Osteoblast (primary cell): ENCODE measurements at regions not wholly inside any gene's neighbourhood (a gene's known extent, or its start where the extent isn't known, plus 50 kb on each side); places are given as distances from the start of the nearest gene placed in this dataset.

Experiments
- DNase-seq: peaks from one replicate; pipeline ENCODE4 v3.0.0; 2011; ENCODE audit warnings: low spot score, mixed read lengths; ENCODE audit not compliant: insufficient read length; ENCODE audit errors: missing footprints
- H2AFZ ChIP-seq: 2 replicates; pipeline ENCODE4 v1.6.0; 2011; ENCODE audit warnings: mild to moderate bottlenecking, low read length
- H3K27ac ChIP-seq: 2 replicates; pipeline ENCODE4 v1.5.1; 2011; ENCODE audit warnings: mild to moderate bottlenecking, low read depth, low read length, moderate library complexity
- H3K27me3 ChIP-seq: 2 replicates; pipeline ENCODE4 v1.6.0; 2012; ENCODE audit warnings: mild to moderate bottlenecking, control low read depth, inconsistent platforms, low read length, moderate library complexity; ENCODE audit not compliant: insufficient read depth
- H3K36me3 ChIP-seq: 2 replicates; pipeline ENCODE4 v1.5.1; 2011; ENCODE audit warnings: mild to moderate bottlenecking, low read length, control low read depth, moderate library complexity; ENCODE audit not compliant: insufficient read depth
- H3K4me1 ChIP-seq: 2 replicates; pipeline ENCODE4 v1.5.1; 2011; ENCODE audit warnings: mild to moderate bottlenecking, low read length, control low read depth, moderate library complexity; ENCODE audit not compliant: insufficient read depth
- H3K4me2 ChIP-seq: 2 replicates; pipeline ENCODE4 v1.6.0; 2011; ENCODE audit warnings: mild to moderate bottlenecking, low read length; ENCODE audit not compliant: insufficient read depth
- H3K4me3 ChIP-seq: fragments of 200-600 bp; sonication (generic); 3 replicates; pipeline ENCODE4 v1.5.1; 2012; ENCODE audit warnings: mild to moderate bottlenecking, low read length, inconsistent platforms; ENCODE audit not compliant: insufficient read depth
- H3K79me2 ChIP-seq: 2 replicates; pipeline ENCODE4 v1.6.0; 2012; ENCODE audit warnings: mild to moderate bottlenecking, low read length, control low read depth, inconsistent platforms; ENCODE audit not compliant: insufficient read depth
- H3K9me3 ChIP-seq: 2 replicates; pipeline ENCODE4 v1.5.1; 2011; ENCODE audit warnings: low read depth, low read length, control low read depth
- H4K20me1 ChIP-seq: 2 replicates; pipeline ENCODE4 v1.6.0; 2012; ENCODE audit warnings: mild to moderate bottlenecking, low read length, control low read depth; ENCODE audit not compliant: insufficient read depth
- TF ChIP-seq, protein P1 (sequence below): IDR thresholded peaks from 2 replicates; pipeline ENCODE4 v1.5.1; 2011; ENCODE audit warnings: mild to moderate bottlenecking, low read depth, low read length, moderate library complexity; ENCODE audit errors: extremely low read depth

DNA sequence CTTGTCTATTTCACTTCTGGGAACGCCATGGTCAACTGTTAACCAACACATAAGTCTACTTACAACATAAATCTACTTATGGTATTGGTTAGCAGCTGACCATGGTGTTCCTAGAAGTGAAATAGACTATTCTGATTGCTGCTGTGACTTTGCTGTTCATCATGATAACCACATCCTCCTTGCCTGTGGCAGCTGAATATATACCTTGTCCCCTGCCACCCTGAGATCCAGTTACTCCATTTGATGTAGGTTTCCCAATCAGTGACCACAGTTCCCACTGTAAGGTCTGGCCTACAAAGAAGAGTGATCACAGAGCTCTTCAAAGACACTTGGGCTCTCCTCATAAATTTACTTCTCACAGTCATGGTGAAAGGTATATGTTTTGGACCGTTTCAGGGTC lies 66.8 kb upstream of the ALDH1A3 start:
- no peaks in the 10 kb centered on the region for H3K79me2 ChIP-seq
- TF ChIP-seq, protein P1, sequence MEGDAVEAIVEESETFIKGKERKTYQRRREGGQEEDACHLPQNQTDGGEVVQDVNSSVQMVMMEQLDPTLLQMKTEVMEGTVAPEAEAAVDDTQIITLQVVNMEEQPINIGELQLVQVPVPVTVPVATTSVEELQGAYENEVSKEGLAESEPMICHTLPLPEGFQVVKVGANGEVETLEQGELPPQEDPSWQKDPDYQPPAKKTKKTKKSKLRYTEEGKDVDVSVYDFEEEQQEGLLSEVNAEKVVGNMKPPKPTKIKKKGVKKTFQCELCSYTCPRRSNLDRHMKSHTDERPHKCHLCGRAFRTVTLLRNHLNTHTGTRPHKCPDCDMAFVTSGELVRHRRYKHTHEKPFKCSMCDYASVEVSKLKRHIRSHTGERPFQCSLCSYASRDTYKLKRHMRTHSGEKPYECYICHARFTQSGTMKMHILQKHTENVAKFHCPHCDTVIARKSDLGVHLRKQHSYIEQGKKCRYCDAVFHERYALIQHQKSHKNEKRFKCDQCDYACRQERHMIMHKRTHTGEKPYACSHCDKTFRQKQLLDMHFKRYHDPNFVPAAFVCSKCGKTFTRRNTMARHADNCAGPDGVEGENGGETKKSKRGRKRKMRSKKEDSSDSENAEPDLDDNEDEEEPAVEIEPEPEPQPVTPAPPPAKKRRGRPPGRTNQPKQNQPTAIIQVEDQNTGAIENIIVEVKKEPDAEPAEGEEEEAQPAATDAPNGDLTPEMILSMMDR, result no peak
- H4K20me1 ChIP-seq, result no peaks in the 10 kb centered on the region
- H3K36me3 ChIP-seq, result no peaks in the 10 kb centered on the region
- no peaks in the 10 kb centered on the region for H3K27me3 ChIP-seq
- H3K9me3 ChIP-seq, result no peaks in the 10 kb centered on the region
- H3K4me3 ChIP-seq, result no peak overlapping the region
- peaks cover 8% of the 10 kb centered on the region for H3K4me1 ChIP-seq
- no peak overlapping the region for H3K27ac ChIP-seq
- no peak overlapping the region for H3K4me2 ChIP-seq
- no peak for DNase-seq
- H2AFZ ChIP-seq, result no peak overlapping the region

DNA sequence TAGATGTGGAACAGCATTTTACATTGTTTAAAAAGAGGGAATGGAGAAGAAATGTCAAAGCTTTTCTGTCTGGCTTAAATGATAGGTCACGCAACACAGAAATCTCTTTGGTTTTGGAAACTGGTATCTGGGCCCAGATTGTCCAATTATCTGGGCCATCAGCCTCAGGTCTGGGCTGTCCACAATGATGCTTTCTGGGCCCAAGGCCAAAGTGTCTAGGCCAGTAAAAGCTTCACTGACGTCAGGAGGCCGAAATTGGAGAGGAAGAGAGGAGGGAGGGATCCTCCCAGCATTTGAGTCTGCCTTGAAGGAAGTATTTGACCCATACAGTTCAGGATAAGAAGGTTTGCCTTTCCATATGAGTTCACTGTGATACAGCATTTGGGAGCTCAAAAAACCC lies 60.7 kb upstream of the ALDH1A3 start:
- TF ChIP-seq, protein P1, result no peak
- Histone ChIP-seq H3K36me3 (no peaks in the 10 kb centered on the region), H3K4me1 (no peaks in the 10 kb centered on the region), H3K4me3 (no peak overlapping the region), H2AFZ (no peak overlapping the region), H3K27ac (no peak overlapping the region), H3K79me2 (no peaks in the 10 kb centered on the region), H3K27me3 (no peaks in the 10 kb centered on the region), H3K9me3 (no peaks in the 10 kb centered on the region), H4K20me1 (no peaks in the 10 kb centered on the region), H3K4me2 (no peak overlapping the region)
- no peak for DNase-seq

DNA sequence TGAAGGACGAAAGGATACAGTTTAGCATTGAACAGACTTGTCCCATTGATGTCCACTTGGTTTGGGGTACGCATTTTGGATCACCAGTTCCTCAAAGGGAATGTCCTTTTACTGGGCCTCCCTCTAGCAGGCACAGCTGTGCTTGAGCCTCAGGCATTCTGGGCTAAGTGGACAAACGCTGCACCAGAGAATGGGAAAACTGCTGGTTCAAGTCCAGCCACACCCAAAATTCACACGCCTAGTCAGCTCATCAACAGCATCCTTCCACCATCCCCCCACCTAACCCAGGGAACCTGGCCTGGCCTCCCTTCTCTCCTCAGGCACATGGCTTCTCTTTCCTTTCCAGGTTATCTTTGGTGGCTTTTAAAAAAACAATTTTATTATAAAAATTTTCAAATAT lies 59.1 kb upstream of the ALDH1A3 start:
- no peaks in the 10 kb centered on the region for H3K36me3 ChIP-seq
- no peak overlapping the region for H3K27ac ChIP-seq
- no peaks in the 10 kb centered on the region for H4K20me1 ChIP-seq
- no peaks in the 10 kb centered on the region for H3K79me2 ChIP-seq
- no peak for DNase-seq
- H3K4me3 ChIP-seq, result no peak overlapping the region
- H3K9me3 ChIP-seq, result no peaks in the 10 kb centered on the region
- no peaks in the 10 kb centered on the region for H3K4me1 ChIP-seq
- H3K4me2 ChIP-seq, result no peak overlapping the region
- TF ChIP-seq, protein P1, result no peak
- no peak overlapping the region for H2AFZ ChIP-seq
- no peaks in the 10 kb centered on the region for H3K27me3 ChIP-seq

DNA sequence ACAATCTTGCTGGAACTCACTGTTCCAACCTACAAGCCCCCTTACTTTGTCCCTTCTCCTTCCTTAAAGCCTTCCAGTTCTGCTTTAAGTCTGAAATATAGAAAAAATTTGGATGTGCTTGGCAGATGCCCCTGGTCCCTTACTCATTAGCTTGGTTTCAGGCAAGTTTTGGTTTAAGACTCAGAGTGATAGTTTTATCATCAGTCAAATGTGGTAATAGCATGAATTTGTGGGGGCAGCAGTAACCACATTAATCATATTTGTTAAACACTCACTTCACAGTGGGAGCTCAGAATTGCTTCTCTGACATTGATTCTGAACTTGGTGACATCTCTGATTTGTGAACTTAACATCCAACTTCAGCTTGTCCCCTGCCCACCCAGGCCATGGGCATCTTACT lies 58.3 kb upstream of the ALDH1A3 start:
- Histone ChIP-seq H2AFZ (no peak overlapping the region), H3K4me1 (no peaks in the 10 kb centered on the region), H3K27me3 (no peaks in the 10 kb centered on the region), H4K20me1 (no peaks in the 10 kb centered on the region), H3K4me2 (no peak overlapping the region), H3K4me3 (no peak overlapping the region), H3K9me3 (no peaks in the 10 kb centered on the region), H3K79me2 (no peaks in the 10 kb centered on the region), H3K27ac (no peak overlapping the region), H3K36me3 (no peaks in the 10 kb centered on the region)
- no peak for DNase-seq
- TF ChIP-seq, protein P1, result no peak
